NCI-H1105 (cell line): ENCODE measurements at regions not wholly inside any gene's neighbourhood (a gene's known extent, or its start where the extent isn't known, plus 50 kb on each side); places are given as distances from the start of the nearest gene placed in this dataset.
"Not testable (repeated sequence)": the region's sequence is repeated elsewhere in the genome, so short reads cannot be mapped to it uniquely, and the experiment has no call there.

Experiments
- DNase-seq: peaks from one replicate; lab custom pipeline; 2025; lab: John Stamatoyannopoulos, UW

- no peak for DNase-seq
Observed at GRCh38 chr2:35116151-35116550, 1239.4 kb upstream of the CRIM1 start.

DNA sequence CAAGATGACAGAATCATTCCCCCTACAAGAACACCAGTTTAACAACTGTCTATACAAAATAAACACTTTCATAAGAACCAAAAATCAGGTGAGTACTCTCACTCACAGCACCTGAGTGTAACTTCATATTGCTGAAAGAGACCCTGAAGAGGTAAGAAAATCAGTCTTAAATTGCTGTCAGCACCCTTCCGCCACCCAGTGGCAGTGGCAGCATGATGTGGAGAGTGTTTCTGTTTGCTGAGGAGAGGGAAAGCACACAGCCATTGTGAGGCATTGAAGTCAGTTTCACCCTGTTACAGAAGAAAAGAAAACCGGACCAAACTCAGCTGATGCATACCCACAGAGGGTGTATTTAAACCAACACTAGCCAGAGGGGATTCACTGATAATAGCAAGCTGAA is 1240.8 kb upstream of the CRIM1 start:
- no peak for DNase-seq

GRCh38 chr2:35112367-35112766 is 1243.2 kb upstream of the CRIM1 start:
- not testable (repeated sequence) for DNase-seq

- no peak for DNase-seq
Observed at GRCh38 chr2:35104309-35104708, 1251.3 kb upstream of the CRIM1 start.

- no peak for DNase-seq
Observed at GRCh38 chr2:35099342-35099741, 1256.2 kb upstream of the CRIM1 start.

GRCh38 chr2:35082072-35082471 is 1273.5 kb upstream of the CRIM1 start:
- DNase-seq: no peak

GRCh38 chr2:35081622-35082015 is 1274.0 kb upstream of the CRIM1 start:
- DNase-seq: no peak

- no peak for DNase-seq
Observed at GRCh38 chr2:35081001-35081621, 1274.5 kb upstream of the CRIM1 start.

- DNase-seq: no peak
Observed at GRCh38 chr2:35080231-35080910, 1275.2 kb upstream of the CRIM1 start.

DNA sequence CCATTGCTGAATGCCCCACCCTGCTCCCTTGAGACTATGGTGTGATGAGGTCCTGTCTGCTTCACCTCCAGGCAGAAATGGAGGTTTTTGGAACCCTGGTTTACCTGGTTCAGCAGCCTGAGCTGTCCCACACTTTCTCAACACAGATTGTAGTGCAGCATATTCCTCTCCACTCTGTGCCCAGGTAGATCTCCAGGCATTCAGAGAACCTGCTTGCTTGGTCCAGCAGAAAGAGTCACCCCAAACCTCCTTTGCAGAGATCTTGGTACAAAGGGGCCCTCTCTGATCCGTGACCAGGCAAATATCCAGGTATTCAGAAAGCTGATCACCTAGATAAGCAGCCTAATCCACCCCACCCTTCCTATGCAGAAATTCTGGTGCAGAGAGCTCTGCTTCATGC is 1288.2 kb upstream of the CRIM1 start:
- DNase-seq: no peak

DNA sequence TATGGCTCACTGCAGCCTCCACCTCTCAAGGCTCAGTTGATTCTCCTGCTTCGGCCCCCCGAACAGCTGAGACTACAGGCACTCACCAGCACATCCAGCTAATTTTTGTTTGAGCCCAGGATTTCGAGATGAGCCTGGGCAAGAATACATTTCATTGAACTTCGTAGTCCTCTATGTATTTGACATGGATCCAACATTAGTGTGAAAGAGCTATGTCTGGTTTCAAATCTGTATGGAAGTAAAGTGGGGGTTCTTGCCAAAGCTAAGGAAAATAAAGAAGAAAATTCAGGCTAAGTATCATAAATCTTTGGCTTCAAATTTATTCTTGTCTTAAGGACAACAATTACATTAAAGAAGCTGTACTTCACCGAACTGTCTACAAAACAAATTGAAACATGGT is 1291.7 kb upstream of the CRIM1 start:
- DNase-seq: no peak

DNA sequence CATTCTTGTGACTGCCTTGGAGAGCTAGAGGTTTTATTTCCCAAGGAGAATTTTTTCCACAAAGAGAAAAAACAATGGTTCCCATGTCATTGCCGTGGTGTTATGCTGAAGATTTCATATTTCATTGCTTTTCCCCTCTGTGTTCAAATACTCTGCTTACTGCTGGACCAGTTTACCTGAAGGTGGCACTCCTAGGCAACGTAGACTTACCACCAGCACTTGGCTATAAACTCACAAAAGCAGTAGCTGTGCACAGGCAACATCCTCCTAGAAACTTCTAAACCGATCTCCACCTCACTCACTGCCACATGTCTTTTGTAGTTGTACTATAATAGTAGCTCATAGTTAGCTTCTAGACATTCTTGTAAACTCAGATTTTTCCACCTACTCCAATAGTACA is 1319.7 kb upstream of the CRIM1 start:
- no peak for DNase-seq

DNA sequence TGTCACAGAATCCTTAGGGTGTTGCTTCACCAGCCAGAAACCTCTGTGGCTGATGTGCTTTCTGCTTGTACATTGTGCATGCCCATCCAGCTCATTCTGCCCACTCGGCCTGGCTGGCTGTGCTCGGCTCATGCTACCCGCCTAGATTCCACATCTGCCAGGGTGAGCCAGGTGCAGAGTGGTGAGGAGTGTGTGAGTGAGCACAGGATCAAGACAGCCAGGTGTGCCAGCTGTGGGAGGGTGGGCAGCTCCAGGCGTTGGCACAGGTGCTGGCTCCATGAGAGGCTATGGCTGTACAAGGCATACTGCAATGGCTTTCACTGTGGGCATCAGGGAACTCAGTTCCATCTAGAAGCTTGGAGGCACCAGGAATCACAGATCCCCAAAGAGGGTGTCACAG is 1321.8 kb upstream of the CRIM1 start:
- no peak for DNase-seq

DNA sequence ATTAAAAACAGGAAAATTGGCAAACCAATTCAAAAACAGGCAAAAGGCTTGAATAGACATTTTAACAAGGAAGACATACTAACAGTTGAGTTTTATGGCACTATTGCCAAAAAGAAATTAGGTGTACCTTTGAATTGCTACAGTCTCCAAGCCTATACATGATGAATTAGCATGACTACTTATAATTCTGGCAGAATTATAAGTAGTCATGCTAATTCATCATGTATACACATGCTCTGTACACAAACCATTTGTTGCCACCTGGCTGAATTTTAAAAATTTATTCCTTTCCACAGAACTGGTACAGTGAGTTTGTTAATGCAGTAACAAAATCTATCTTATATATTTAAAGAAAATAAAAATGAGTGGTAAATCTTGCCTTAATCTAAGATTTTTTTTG is 1332.0 kb upstream of the CRIM1 start:
- DNase-seq: no peak

- DNase-seq: no peak
Observed at GRCh38 chr2:35000453-35000852, 1355.1 kb upstream of the CRIM1 start.

DNA sequence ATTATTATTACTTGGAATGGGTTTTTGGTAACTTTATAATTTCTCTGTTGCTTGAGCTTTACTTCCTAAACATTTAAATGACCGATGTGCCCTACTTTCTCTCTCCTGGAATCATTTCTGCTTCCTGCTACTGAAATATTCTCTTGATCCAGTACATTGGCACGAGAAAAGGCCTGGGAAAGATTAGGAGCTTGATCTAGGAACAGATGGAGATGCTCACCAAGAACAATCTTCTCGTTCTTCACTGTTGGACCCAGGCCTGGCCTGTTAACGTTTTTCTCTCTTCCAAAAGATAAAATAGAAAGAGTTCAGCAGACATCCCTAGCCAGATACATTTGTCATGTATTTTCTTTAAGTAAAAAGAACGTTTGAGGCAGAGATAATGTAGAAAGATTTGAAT is 1356.8 kb upstream of the CRIM1 start:
- DNase-seq: no peak

DNA sequence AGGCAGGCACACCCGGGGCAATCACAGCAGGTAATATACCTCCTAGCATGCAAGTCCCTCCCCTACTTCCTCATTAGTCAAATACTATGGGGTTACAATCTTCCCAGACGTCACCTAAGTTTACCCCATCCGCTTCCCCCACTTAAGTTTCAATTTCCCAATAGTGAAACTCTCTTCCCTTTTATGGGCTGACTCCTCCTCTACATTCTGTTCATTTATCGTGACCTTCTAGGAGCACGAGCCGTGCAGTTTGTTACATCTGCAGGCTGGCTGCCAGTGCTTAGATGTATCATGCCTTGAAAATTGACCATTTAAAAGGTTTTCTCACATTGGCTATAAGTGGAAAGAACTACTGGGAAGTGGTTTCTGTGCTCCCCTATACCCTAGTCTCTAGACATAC is 1357.8 kb upstream of the CRIM1 start:
- no peak for DNase-seq

DNA sequence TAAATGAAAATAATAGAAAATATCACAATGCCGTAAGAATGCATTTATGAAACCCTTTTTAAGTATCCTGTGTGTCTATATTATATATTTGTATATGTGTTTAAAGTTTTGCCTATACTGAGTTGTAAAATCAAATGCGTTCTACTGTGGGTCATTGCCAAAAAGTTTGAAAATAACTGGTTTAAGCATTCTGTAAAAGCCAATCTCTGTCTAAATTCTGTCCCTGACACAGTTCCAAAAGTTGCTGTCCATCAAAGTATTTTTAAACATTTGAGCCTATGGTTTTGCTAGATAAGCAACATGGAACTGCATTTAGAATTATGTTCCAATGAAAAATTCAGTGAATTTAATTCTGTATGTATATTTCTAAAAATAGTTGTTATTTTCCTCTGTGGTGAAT is 1360.4 kb upstream of the CRIM1 start:
- DNase-seq: no peak

- DNase-seq: no peak
Observed at GRCh38 chr2:34991508-34992274, 1363.9 kb upstream of the CRIM1 start.

- no peak for DNase-seq
Observed at GRCh38 chr2:34985474-34985873, 1370.1 kb upstream of the CRIM1 start.

DNA sequence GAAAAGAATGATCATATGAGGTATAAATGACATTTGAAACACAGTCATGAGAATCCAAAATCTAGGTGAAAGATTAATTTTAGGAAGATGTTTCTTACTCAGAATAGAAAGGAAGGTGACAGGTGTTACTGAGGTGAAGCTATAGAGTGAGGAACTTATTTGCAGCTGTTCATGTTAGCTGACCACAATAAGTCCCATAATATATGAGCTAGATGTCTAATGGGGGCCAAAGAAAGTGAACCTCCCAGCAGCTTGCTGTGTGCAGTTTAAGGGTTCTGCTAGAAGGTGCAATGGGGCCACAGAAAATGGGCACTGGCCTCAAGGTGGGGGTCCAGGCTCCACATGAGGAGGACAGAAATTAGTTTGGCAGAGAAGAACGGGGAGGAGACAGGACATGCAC is 1374.9 kb upstream of the CRIM1 start:
- DNase-seq: no peak

- DNase-seq: no peak
Observed at GRCh38 chr2:34979148-34979547, 1376.4 kb upstream of the CRIM1 start.

GRCh38 chr2:34961822-34962221 is 1362.7 kb upstream of the FAM98A start:
- DNase-seq: no peak
